Keratinocyte (primary cell): ENCODE measurements at regions not wholly inside any gene's neighbourhood (a gene's known extent, or its start where the extent isn't known, plus 50 kb on each side); places are given as distances from the start of the nearest gene placed in this dataset.

Source experiments
- DNase-seq: peaks from one replicate; pipeline ENCODE4 v3.0.0-alpha.2; 2011; ENCODE audit warnings: low read depth, missing footprints, low spot score
- FAIRE-seq: peaks from 2 replicates; lab custom pipeline; 2011; peaks lifted over from hg19 to GRCh38; lab: Jason Lieb, UNC
- H2AFZ ChIP-seq: 2 replicates; pipeline ENCODE4 v1.6.0; 2012; ENCODE audit warnings: low read length, control low read depth, inconsistent platforms; ENCODE audit not compliant: control insufficient read depth
- H3K27ac ChIP-seq: 2 replicates; pipeline ENCODE4 v1.5.1; 2011; ENCODE audit warnings: low read length; ENCODE audit not compliant: control insufficient read depth, insufficient read depth
- H3K27me3 ChIP-seq: 3 replicates; pipeline ENCODE4 v1.6.0; 2011; ENCODE audit warnings: low read length; ENCODE audit not compliant: control insufficient read depth, insufficient read depth; ENCODE audit errors: extremely low read depth
- H3K36me3 ChIP-seq, 2 experiments: 2 replicates in 1 of 2; 3 replicates in 1 of 2; pipeline ENCODE4 v1.5.1; 2011; ENCODE audit warnings: low read length in 2 of 2, mild to moderate bottlenecking in 1 of 2; ENCODE audit not compliant: control insufficient read depth in 2 of 2, insufficient read depth in 2 of 2; ENCODE audit errors: extremely low read depth in 1 of 2
- H3K4me1 ChIP-seq: 3 replicates; pipeline ENCODE4 v1.5.1; 2011; ENCODE audit warnings: low read length; ENCODE audit not compliant: control insufficient read depth, insufficient read depth; ENCODE audit errors: extremely low read depth
- H3K4me2 ChIP-seq: 3 replicates; pipeline ENCODE4 v1.6.0; 2011; ENCODE audit warnings: low read depth, low read length; ENCODE audit not compliant: control insufficient read depth, insufficient read depth; ENCODE audit errors: extremely low read depth
- H3K4me3 ChIP-seq, 3 experiments: fragments of 200-600 bp in 1 of 3; sonication (generic) in 1 of 3; 2 replicates in 2 of 3; 3 replicates in 1 of 3; pipeline ENCODE4 v1.5.1; 2011 to 2016; ENCODE audit warnings: low read length in 3 of 3, mild to moderate bottlenecking in 3 of 3, control low read depth in 2 of 3, inconsistent platforms in 1 of 3, low read depth in 1 of 3, mixed read lengths in 1 of 3, mixed run types in 1 of 3, moderate library complexity in 1 of 3; ENCODE audit not compliant: control insufficient read depth in 2 of 3, insufficient read depth in 2 of 3; ENCODE audit errors: extremely low read depth in 1 of 3
- H3K79me2 ChIP-seq: 2 replicates; pipeline ENCODE4 v1.6.0; 2012; ENCODE audit warnings: low read length; ENCODE audit not compliant: control insufficient read depth, insufficient read depth
- H3K9ac ChIP-seq: 3 replicates; pipeline ENCODE4 v1.6.0; 2011; ENCODE audit warnings: low read length; ENCODE audit not compliant: control insufficient read depth, insufficient read depth; ENCODE audit errors: extremely low read depth
- H3K9me1 ChIP-seq: 3 replicates; pipeline ENCODE4 v1.6.0; 2011; ENCODE audit warnings: low read length; ENCODE audit not compliant: control insufficient read depth, insufficient read depth; ENCODE audit errors: extremely low read depth
- H3K9me3 ChIP-seq: 2 replicates; pipeline ENCODE4 v1.5.1; 2012; ENCODE audit warnings: low read depth, low read length; ENCODE audit not compliant: control insufficient read depth
- H4K20me1 ChIP-seq: 3 replicates; pipeline ENCODE4 v1.6.0; 2011; ENCODE audit warnings: low read length; ENCODE audit not compliant: control insufficient read depth, insufficient read depth; ENCODE audit errors: extremely low read depth
- CTCF ChIP-seq, 3 experiments: IDR thresholded peaks in 1 of 3; conservative IDR thresholded peaks in 1 of 3; optimal IDR thresholded peaks in 1 of 3; 2 replicates in 2 of 3; 3 replicates in 1 of 3; pipeline versions ENCODE3 to v1.5.1; 2011; ENCODE audit warnings: low read length in 3 of 3, mild to moderate bottlenecking in 3 of 3, moderate library complexity in 2 of 3, control low read depth in 1 of 3, inconsistent platforms in 1 of 3; ENCODE audit not compliant: insufficient read depth in 2 of 3; ENCODE audit errors: extremely low read depth in 1 of 3
- EZH2 ChIP-seq: IDR thresholded peaks from one replicate; pipeline ENCODE4 v1.6.1; 2012; ENCODE audit warnings: inconsistent platforms, mild to moderate bottlenecking, low read length, moderate library complexity
- dilution Hi-C: fragments of 300-500 bp; cut with MboI; formaldehyde crosslinking; loops from one replicate; pipeline ENCODE4 v1.7.0; 2020; ENCODE audit warnings: low sequenced_read_pairs; ENCODE audit not compliant: extremely low pct_ligation_motif_present

GRCh38 chr2:145146691-145147090 lies 626.8 kb upstream of the ZEB2 start:
- Histone ChIP-seq H3K79me2 (no peaks in the 10 kb centered on the region), H2AFZ (no peak overlapping the region), H3K27me3 (no peaks in the 10 kb centered on the region), H3K4me3 (no peak overlapping the region), H3K4me2 (no peak overlapping the region), H4K20me1 (no peaks in the 10 kb centered on the region), H3K4me1 (no peaks in the 10 kb centered on the region), H3K9me3 (no peaks in the 10 kb centered on the region), H3K36me3 (no peaks in the 10 kb centered on the region), H3K9ac (no peak overlapping the region), H3K9me1 (no peaks in the 10 kb centered on the region), H3K27ac (no peak overlapping the region)
- TF ChIP-seq CTCF (optimal IDR thresholded peaks at IDR 0.05 in 1 of 3, IDR thresholded peaks at IDR 0.05 in 1 of 3, conservative IDR thresholded peaks at IDR 0.05 in 1 of 3; ENCODE audit: extremely low read depth in 1 of 3, insufficient read depth in 2 of 3, low read length in 3 of 3) (no peak), EZH2 (no peak)
- dilution Hi-C loops: no loop called here
- FAIRE-seq (no peak), DNase-seq (no peak)

- Histone ChIP-seq H3K4me1 (no peaks in the 10 kb centered on the region), H3K9me3 (no peaks in the 10 kb centered on the region), H4K20me1 (no peaks in the 10 kb centered on the region), H3K27ac (no peak overlapping the region), H2AFZ (no peak overlapping the region), H3K9me1 (no peaks in the 10 kb centered on the region), H3K79me2 (no peaks in the 10 kb centered on the region), H3K36me3 (no peaks in the 10 kb centered on the region), H3K4me3 (no peak overlapping the region), H3K4me2 (no peak overlapping the region), H3K27me3 (no peaks in the 10 kb centered on the region), H3K9ac (no peak overlapping the region)
- DNase-seq (no peak), FAIRE-seq (no peak)
- dilution Hi-C loops: no loop called here
- TF ChIP-seq CTCF (optimal IDR thresholded peaks at IDR 0.05 in 1 of 3, IDR thresholded peaks at IDR 0.05 in 1 of 3, conservative IDR thresholded peaks at IDR 0.05 in 1 of 3; ENCODE audit: extremely low read depth in 1 of 3, insufficient read depth in 2 of 3, low read length in 3 of 3) (no peak), EZH2 (no peak)
Measured at GRCh38 chr2:145144131-145144728, 624.3 kb upstream of the ZEB2 start.
